MM.1S (cell line): ENCODE measurements at regions not wholly inside any gene's neighbourhood (a gene's known extent, or its start where the extent isn't known, plus 50 kb on each side); places are given as distances from the start of the nearest gene placed in this dataset.

ENCODE experiments used
- DNase-seq: peaks from one replicate; pipeline ENCODE4 v3.0.0-alpha.2; 2015
- H2AFZ ChIP-seq: fragments of 300-600 bp; sonication (generic); 2 replicates; pipeline ENCODE4 v1.6.0; 2016; ENCODE audit warnings: antibody characterized with exemption, low read length
- H3F3A ChIP-seq: fragments of 300-600 bp; sonication (generic); 2 replicates; pipeline ENCODE4 v1.6.1; 2016; ENCODE audit warnings: mild to moderate bottlenecking, antibody characterized with exemption, low read length, moderate library complexity, mixed read lengths; ENCODE audit not compliant: insufficient read depth
- H3K27ac ChIP-seq: fragments of 300-600 bp; sonication (generic); 2 replicates; pipeline ENCODE4 v1.5.1; 2016; ENCODE audit warnings: mild to moderate bottlenecking, low read length
- H3K27me3 ChIP-seq: fragments of 300-600 bp; sonication (generic); replicated peaks from 2 replicates; pipeline ENCODE4 v1.6.0; 2016; ENCODE audit warnings: low read length; ENCODE audit not compliant: insufficient read depth
- H3K36me3 ChIP-seq: fragments of 300-600 bp; sonication (generic); replicated peaks from 2 replicates; pipeline ENCODE4 v1.6.1; 2016; ENCODE audit warnings: mild to moderate bottlenecking, low read length, mixed read lengths; ENCODE audit not compliant: insufficient read depth
- H3K4me1 ChIP-seq: fragments of 300-600 bp; sonication (generic); 2 replicates; pipeline ENCODE4 v1.6.1; 2016; ENCODE audit warnings: low read length, mixed read lengths
- H3K4me2 ChIP-seq: fragments of 300-600 bp; sonication (generic); 2 replicates; pipeline ENCODE4 v1.6.0; 2016; ENCODE audit warnings: low read depth, low read length
- H3K4me3 ChIP-seq: fragments of 300-600 bp; sonication (generic); 2 replicates; pipeline ENCODE4 v1.5.1; 2016; ENCODE audit warnings: low read length, mixed read lengths
- H3K79me2 ChIP-seq: fragments of 300-600 bp; sonication (generic); 2 replicates; pipeline ENCODE4 v1.6.1; 2016; ENCODE audit warnings: mixed run types, low read length, mixed read lengths
- H3K9ac ChIP-seq: fragments of 300-600 bp; sonication (generic); 2 replicates; pipeline ENCODE4 v1.6.1; 2016; ENCODE audit warnings: low read length, mixed read lengths
- H3K9me2 ChIP-seq: fragments of 300-600 bp; sonication (generic); replicated peaks from 2 replicates; pipeline ENCODE4 v1.6.1; 2016; ENCODE audit warnings: mild to moderate bottlenecking, low read length, mixed read lengths; ENCODE audit not compliant: insufficient read depth
- H3K9me3 ChIP-seq: fragments of 300-600 bp; sonication (generic); replicated peaks from 2 replicates; pipeline ENCODE4 v1.6.1; 2016; ENCODE audit warnings: mild to moderate bottlenecking, low read length, mixed read lengths; ENCODE audit not compliant: insufficient read depth
- H4K20me1 ChIP-seq: fragments of 300-600 bp; sonication (generic); 2 replicates; pipeline ENCODE4 v1.6.1; 2016; ENCODE audit warnings: mild to moderate bottlenecking, low read length, moderate library complexity, mixed read lengths; ENCODE audit not compliant: insufficient read depth
- EZH2 ChIP-seq: fragments of 300-600 bp; sonication (generic); optimal IDR thresholded peaks from 2 replicates; pipeline ENCODE3; 2017; ENCODE audit warnings: low read depth, mild to moderate bottlenecking, antibody characterized with exemption, low read length, mixed read lengths
- EZH2phosphoT487 ChIP-seq: fragments of 300-600 bp; sonication (generic); IDR thresholded peaks from 2 replicates; pipeline ENCODE4 v1.6.1; 2018; ENCODE audit warnings: antibody characterized with exemption, low read length
- TF ChIP-seq, protein P1 (sequence below): fragments of 300-600 bp; sonication (generic); IDR thresholded peaks from 2 replicates; pipeline ENCODE4 v1.5.1; 2016; ENCODE audit warnings: antibody characterized with exemption, low read length, mixed read lengths

GRCh38 chr14:59131938-59132795 lies 56.3 kb upstream of the DAAM1 start:
- H3K4me2 ChIP-seq: no peak overlapping the region
- no peak overlapping the region for H3K27ac ChIP-seq
- no peak overlapping the region for H3K9ac ChIP-seq
- H3K9me2 ChIP-seq: no peaks in the 10 kb centered on the region
- H3K79me2 ChIP-seq: no peaks in the 10 kb centered on the region
- H3F3A ChIP-seq: no peaks in the 10 kb centered on the region
- TF ChIP-seq, protein P1, sequence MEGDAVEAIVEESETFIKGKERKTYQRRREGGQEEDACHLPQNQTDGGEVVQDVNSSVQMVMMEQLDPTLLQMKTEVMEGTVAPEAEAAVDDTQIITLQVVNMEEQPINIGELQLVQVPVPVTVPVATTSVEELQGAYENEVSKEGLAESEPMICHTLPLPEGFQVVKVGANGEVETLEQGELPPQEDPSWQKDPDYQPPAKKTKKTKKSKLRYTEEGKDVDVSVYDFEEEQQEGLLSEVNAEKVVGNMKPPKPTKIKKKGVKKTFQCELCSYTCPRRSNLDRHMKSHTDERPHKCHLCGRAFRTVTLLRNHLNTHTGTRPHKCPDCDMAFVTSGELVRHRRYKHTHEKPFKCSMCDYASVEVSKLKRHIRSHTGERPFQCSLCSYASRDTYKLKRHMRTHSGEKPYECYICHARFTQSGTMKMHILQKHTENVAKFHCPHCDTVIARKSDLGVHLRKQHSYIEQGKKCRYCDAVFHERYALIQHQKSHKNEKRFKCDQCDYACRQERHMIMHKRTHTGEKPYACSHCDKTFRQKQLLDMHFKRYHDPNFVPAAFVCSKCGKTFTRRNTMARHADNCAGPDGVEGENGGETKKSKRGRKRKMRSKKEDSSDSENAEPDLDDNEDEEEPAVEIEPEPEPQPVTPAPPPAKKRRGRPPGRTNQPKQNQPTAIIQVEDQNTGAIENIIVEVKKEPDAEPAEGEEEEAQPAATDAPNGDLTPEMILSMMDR: no peak
- TF ChIP-seq EZH2 (no peak), EZH2phosphoT487 (no peak)
- H3K27me3 ChIP-seq: no peaks in the 10 kb centered on the region
- no peak overlapping the region for H2AFZ ChIP-seq
- H3K36me3 ChIP-seq: no peaks in the 10 kb centered on the region
- no peaks in the 10 kb centered on the region for H4K20me1 ChIP-seq
- no peaks in the 10 kb centered on the region for H3K9me3 ChIP-seq
- H3K4me3 ChIP-seq: no peak overlapping the region
- H3K4me1 ChIP-seq: no peaks in the 10 kb centered on the region
- no peak for DNase-seq

DNA sequence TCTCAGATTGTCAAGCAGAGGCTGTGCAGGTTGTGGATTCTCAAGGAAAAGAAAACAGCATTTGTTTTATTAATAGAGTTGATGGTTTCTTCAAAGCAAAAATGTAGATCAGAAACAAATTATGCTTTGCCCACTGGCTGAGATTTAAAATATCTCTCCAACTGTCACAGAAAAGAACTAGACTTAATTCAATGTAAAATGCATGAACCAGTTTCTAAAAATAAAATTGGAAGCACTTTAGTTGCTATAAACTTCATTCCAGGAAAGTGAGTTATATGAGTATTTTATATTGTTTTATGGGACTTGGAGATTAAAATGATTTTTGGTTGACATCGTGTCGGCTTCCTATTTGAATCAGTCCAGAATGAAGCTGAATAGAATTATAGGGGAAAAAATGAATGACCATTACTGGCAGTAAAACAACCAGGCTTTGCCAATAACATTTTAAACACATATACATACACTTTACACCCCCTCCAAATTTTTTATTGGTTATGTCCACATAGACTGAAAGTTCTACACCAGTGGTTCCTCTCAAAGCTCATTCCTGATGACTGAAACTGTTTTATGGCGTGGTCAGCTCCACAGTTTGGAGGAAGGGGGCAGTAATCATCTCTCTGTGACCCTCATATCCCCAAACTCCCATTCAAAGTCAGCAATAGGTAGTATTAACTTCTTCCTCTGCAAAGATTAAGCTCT lies 55.5 kb upstream of the DAAM1 start:
- Histone ChIP-seq H3K36me3 (no peaks in the 10 kb centered on the region), H3K4me1 (no peaks in the 10 kb centered on the region), H3K9me2 (no peaks in the 10 kb centered on the region), H3K27me3 (no peaks in the 10 kb centered on the region), H4K20me1 (no peaks in the 10 kb centered on the region), H3K4me2 (no peak overlapping the region), H3K27ac (no peak overlapping the region), H2AFZ (no peak overlapping the region), H3F3A (no peaks in the 10 kb centered on the region), H3K79me2 (no peaks in the 10 kb centered on the region), H3K9ac (no peak overlapping the region), H3K9me3 (no peaks in the 10 kb centered on the region), H3K4me3 (no peak overlapping the region)
- TF ChIP-seq EZH2 (no peak), EZH2phosphoT487 (no peak)
- TF ChIP-seq, protein P1: no peak
- DNase-seq: no peak

GRCh38 chr14:59133709-59134108 lies 54.8 kb upstream of the DAAM1 start:
- no peaks in the 10 kb centered on the region for H3F3A ChIP-seq
- DNase-seq: no peak
- no peaks in the 10 kb centered on the region for H3K4me1 ChIP-seq
- no peak overlapping the region for H2AFZ ChIP-seq
- no peaks in the 10 kb centered on the region for H3K27me3 ChIP-seq
- no peaks in the 10 kb centered on the region for H4K20me1 ChIP-seq
- H3K9me2 ChIP-seq: no peaks in the 10 kb centered on the region
- H3K9me3 ChIP-seq: no peaks in the 10 kb centered on the region
- H3K79me2 ChIP-seq: no peaks in the 10 kb centered on the region
- H3K9ac ChIP-seq: no peak overlapping the region
- no peak overlapping the region for H3K4me2 ChIP-seq
- H3K36me3 ChIP-seq: no peaks in the 10 kb centered on the region
- no peak for TF ChIP-seq EZH2phosphoT487
- TF ChIP-seq, protein P1: no peak
- TF ChIP-seq EZH2: no peak
- H3K4me3 ChIP-seq: no peak overlapping the region
- H3K27ac ChIP-seq: no peak overlapping the region
